Dendritic cell treated with granulocyte-macrophage colony-stimulating factor and Interleukin-4, amounts not matched to agents 40 ng/mL and 50 ng/mL, for 4 days (primary cell): ENCODE measurements at regions not wholly inside any gene's neighbourhood (a gene's known extent, or its start where the extent isn't known, plus 50 kb on each side); places are given as distances from the start of the nearest gene placed in this dataset.

Source experiments
- H3K27ac Mint-ChIP-seq: one replicate; pipeline ENCODE4 v1.8.0; 2022; ENCODE audit warnings: mild to moderate bottlenecking, mixed read lengths
- H3K27me3 Mint-ChIP-seq: one replicate; pipeline ENCODE4 v1.8.0; 2022; ENCODE audit warnings: mild to moderate bottlenecking, mixed read lengths
- H3K36me3 Mint-ChIP-seq: one replicate; pipeline ENCODE4 v1.8.0; 2022; ENCODE audit warnings: low read depth, mixed read lengths
- H3K4me1 Mint-ChIP-seq: one replicate; pipeline ENCODE4 v1.8.0; 2022; ENCODE audit warnings: low read depth, mixed read lengths
- H3K4me3 Mint-ChIP-seq: one replicate; pipeline ENCODE4 v1.8.0; 2022; ENCODE audit warnings: mild to moderate bottlenecking, moderate library complexity, mixed read lengths
- H3K9me3 Mint-ChIP-seq: one replicate; pipeline ENCODE4 v1.8.0; 2022; ENCODE audit warnings: mixed read lengths
- intact Hi-C: fragments of 100-400 bp; cut with micrococcal nuclease; formaldehyde crosslinking; loops from one replicate; pipeline ENCODE4 v1.15.0; 2022

DNA sequence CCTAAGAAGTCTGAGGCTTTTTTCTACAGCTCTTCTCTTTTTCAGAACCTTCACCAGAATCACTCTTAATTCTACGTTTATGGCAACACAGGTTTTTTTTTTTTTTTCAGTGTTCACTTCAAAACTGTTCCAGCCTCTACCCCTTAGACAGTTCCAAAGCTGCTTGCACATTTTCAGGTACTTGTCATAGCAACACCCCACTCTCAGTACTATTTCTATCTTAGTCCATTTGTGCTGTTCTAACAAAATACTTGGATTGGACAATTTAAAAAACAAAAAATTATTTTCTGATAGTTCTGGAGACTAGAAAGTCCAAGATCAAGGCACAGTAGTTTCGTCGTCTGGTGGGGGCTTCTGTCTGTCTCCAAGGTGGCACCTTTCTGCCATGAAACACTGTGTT, 340.9 kb upstream of the RPS23 start:
- Mint-ChIP-seq H3K4me3 (no peak overlapping the region), H3K4me1 (no peaks in the 10 kb centered on the region), H3K27me3 (peaks cover 2% of the 10 kb centered on the region), H3K27ac (no peak overlapping the region), H3K36me3 (no peaks in the 10 kb centered on the region), H3K9me3 (peaks cover 18% of the 10 kb centered on the region)
- intact Hi-C loops: no loop called here

DNA sequence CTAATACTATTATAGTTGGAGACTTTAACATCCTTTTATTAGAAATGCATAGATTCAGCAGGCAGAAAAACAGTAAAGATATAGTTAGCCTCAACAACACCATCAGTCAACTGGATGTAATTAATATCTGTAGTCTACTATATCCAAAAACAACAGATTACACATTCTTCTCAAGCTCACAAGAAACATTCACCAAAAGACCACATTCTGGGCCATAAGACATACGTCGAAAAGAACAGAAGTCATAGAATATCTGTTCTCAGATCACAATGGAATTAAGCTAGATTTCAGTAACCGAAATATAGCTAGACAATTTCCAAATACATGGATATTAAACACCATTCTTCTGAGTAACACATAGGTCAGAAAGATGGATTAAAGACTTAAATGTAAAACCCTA, 336.6 kb upstream of the RPS23 start:
- peaks cover 18% of the 10 kb centered on the region for H3K9me3 Mint-ChIP-seq
- no peak overlapping the region for H3K4me3 Mint-ChIP-seq
- H3K36me3 Mint-ChIP-seq: no peaks in the 10 kb centered on the region
- no peak overlapping the region for H3K27ac Mint-ChIP-seq
- peaks cover 2% of the 10 kb centered on the region for H3K27me3 Mint-ChIP-seq
- H3K4me1 Mint-ChIP-seq: no peaks in the 10 kb centered on the region
- intact Hi-C loops: no loop called here

DNA sequence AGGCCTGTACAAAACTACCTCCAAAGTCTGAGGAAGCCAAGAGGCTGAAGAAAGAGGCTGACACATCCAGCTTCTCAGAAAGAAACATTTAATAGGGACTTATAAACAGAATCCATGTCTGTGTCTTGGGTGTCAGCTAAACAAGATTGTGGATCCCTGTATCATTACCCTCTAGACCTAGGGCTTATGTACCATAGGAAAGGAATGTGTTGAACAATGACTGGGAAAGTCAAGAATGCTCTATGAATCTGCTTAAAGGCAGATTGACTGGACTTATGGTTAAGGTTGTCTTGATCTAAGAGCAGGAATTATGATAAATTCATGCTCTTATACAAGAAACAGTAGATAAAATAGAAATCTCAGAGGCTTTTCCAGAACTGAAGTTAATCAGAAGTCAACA, 335.7 kb upstream of the RPS23 start:
- no peak overlapping the region for H3K27ac Mint-ChIP-seq
- peaks cover 18% of the 10 kb centered on the region for H3K9me3 Mint-ChIP-seq
- H3K4me1 Mint-ChIP-seq: no peaks in the 10 kb centered on the region
- no peaks in the 10 kb centered on the region for H3K27me3 Mint-ChIP-seq
- intact Hi-C loops: no loop called here
- H3K36me3 Mint-ChIP-seq: no peaks in the 10 kb centered on the region
- no peak overlapping the region for H3K4me3 Mint-ChIP-seq

DNA sequence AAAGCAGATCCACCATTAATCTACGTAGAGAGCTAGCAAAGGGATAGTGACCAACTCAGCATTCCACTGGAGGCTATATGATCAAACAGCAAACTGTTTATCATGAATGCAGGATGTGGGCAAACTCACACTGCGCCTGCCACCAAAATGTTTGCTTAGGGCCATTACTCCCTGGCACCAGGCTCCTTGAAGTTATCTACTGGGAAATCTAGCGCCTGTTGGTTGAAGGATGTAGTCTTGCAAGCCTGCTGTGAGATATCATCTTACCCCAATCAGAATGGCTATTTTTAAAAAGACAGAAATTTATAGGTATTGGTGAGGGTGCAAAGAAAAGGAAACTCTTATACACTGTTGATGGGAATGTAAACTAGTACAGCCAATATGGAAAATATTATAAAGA, 332.5 kb upstream of the RPS23 start:
- intact Hi-C loops: no loop called here
- no peaks in the 10 kb centered on the region for H3K4me1 Mint-ChIP-seq
- peaks cover 19% of the 10 kb centered on the region for H3K9me3 Mint-ChIP-seq
- no peak overlapping the region for H3K27ac Mint-ChIP-seq
- H3K27me3 Mint-ChIP-seq: no peaks in the 10 kb centered on the region
- no peaks in the 10 kb centered on the region for H3K36me3 Mint-ChIP-seq
- no peak overlapping the region for H3K4me3 Mint-ChIP-seq

DNA sequence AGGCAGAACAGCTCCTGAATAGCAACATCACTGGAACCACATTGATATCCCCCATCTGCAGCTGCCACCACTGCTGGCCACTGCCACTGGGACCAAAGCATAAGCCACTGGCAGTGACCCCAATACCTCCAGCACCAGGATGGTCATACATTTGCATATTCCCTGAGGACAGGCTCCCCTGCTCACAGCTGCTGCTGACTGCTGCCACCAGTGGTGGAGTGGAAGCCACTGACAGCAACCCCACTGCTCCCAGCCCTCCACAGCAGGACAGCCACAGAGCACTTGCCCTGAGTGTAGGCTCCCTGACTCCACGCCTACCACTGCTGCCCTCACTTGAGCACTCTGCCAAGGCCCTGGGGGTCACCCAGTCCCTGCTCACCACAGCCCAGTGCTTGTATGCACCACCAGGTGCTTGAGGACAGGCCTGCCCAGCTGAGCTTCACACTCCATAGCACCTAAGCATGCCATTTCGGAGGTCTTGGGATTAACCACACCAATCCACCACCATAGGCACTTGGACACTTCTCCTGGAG, 327.4 kb upstream of the RPS23 start:
- no peak overlapping the region for H3K27ac Mint-ChIP-seq
- peaks cover 11% of the 10 kb centered on the region for H3K9me3 Mint-ChIP-seq
- peaks cover 5% of the 10 kb centered on the region for H3K4me1 Mint-ChIP-seq
- H3K4me3 Mint-ChIP-seq: no peak overlapping the region
- no peaks in the 10 kb centered on the region for H3K27me3 Mint-ChIP-seq
- intact Hi-C loops: no loop called here
- no peaks in the 10 kb centered on the region for H3K36me3 Mint-ChIP-seq

DNA sequence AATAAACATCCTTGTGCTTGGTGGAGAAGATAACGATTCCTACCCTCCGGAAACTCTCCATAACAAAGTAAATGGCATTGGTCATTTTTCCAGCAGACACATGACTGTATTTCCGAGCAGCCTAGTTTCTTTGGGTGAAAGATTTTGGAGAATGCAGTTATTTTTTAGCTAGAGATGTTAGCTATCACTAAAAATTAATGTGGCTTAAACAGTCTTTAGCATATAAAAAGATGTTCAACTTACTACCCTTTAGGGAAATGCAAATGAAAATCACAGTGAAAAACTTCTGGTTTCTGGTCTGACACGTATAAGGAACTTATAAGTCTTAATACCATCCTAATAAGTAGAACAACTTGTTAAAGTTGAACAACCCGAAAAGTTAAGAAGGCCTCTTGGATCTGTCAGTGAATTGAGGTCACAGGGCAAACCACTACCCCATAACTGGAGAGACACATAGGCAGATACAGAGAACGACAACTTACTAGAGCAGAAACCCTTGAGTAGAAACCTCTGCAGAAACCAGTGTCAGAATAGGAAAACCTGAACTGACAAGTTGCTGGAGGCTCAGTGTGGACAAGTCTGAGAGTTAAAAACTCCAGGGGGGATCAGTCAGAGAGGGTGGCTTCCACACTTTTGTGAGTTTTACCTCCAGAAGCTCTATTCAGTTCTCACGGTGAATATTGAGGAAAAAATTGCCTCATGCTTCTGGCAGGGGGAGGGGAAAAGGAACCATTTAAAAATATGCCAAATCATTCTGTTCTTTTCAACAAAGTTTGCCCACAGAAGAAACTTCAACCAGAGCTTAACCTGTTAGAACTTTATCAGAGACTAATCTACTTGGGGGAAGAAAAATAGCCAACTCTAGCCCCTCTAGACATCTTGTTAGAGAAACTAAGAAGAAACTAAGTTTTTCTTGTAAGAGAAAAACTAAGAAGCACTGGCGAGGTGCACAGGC, 325.2 kb upstream of the RPS23 start:
- no peaks in the 10 kb centered on the region for H3K9me3 Mint-ChIP-seq
- H3K27me3 Mint-ChIP-seq: no peaks in the 10 kb centered on the region
- peak overlapping the region; percentile 37 for H3K27ac Mint-ChIP-seq
- H3K36me3 Mint-ChIP-seq: no peaks in the 10 kb centered on the region
- no peak overlapping the region for H3K4me3 Mint-ChIP-seq
- H3K4me1 Mint-ChIP-seq: peaks cover 5% of the 10 kb centered on the region
- intact Hi-C loops: no loop called here

DNA sequence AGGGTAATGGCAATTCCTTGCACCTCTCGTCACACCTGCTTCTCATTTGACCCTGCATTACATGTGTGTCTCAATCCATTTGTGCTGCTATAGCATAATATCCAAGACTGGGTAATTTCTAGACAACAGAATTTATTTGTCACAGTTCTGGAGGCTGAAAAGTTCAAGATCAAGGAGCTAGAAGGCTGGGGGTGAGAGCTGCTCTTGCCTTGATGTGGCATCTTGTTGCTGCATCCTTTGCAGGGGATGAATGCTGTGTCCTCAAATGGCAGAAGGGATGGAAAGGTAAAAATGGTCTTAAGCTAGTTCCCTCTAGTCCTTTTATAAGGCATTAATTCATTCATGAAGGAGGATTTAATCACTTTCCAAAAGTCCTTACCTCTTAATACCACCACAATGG, 323.7 kb upstream of the RPS23 start:
- no peak overlapping the region for H3K27ac Mint-ChIP-seq
- intact Hi-C loops: no loop called here
- H3K27me3 Mint-ChIP-seq: no peaks in the 10 kb centered on the region

DNA sequence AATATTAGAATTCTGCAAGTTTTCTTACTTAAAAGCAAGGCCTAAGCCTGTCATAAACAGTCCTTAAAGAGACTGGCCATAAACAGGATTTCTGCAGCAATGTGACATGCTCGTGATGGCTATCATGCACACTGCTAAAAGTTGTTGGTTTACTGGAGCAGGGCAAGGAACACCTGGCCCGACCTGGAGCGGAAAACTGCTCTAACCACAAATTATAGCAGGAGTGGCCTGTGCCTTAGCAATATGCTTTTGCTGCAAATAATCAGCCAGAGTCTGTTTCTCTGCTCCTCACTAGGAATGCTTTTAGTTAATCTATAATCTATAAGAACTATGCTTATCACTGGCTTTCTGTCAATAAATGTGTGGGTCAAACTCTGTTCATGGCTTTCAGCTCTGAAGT, 322.9 kb upstream of the RPS23 start:
- Mint-ChIP-seq H3K4me3 (no peak overlapping the region), H3K9me3 (no peaks in the 10 kb centered on the region), H3K27me3 (no peaks in the 10 kb centered on the region), H3K36me3 (no peaks in the 10 kb centered on the region), H3K27ac (no peak overlapping the region), H3K4me1 (peaks cover 5% of the 10 kb centered on the region)
- intact Hi-C loops: no loop called here

More for the DNA sequence above, 323.7 kb upstream of the RPS23 start:
- Mint-ChIP-seq H3K4me3 (no peak overlapping the region), H3K36me3 (no peaks in the 10 kb centered on the region), H3K4me1 (peaks cover 5% of the 10 kb centered on the region), H3K9me3 (no peaks in the 10 kb centered on the region)

DNA sequence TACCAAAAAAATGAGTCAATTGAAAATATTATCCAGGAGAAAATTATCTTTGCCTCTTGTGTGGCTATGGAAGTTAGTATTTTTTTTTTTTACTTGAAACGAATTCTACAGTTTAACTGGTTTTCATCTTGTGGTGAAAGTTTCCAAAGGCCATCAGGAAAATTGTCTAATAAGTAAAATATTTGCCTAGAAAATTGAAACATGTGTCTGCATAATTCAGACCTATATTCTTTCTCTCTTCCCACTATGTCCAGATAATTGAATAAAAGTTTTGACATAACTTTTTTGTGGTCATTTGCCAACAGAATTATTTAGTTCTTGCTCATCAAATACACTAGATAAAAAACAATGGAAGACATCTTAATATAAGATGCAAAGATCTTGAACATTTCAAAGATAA, 321.5 kb upstream of the RPS23 start:
- H3K9me3 Mint-ChIP-seq: no peaks in the 10 kb centered on the region
- no peak overlapping the region for H3K4me3 Mint-ChIP-seq
- H3K4me1 Mint-ChIP-seq: peaks cover 5% of the 10 kb centered on the region
- H3K27me3 Mint-ChIP-seq: no peaks in the 10 kb centered on the region
- H3K36me3 Mint-ChIP-seq: no peaks in the 10 kb centered on the region
- intact Hi-C loops: no loop called here
- no peak overlapping the region for H3K27ac Mint-ChIP-seq

DNA sequence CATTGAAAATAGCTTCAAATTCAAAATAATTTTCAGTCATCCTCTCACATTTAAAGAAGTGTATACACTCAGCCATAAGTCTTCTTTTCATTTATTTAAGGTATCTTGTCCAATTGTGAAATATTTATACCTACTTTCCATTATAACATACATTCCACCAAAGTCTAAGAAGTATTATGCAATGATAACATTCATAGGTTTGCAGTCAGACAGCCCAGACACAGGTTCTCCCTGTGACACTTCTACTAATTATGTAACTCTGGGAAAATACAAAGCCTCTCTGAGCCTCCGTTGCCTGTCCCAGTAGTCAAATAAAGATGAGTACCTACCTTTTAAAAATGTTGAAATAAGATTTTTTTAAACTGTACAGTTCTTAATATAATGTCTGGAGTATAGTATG, 320.9 kb upstream of the RPS23 start:
- peaks cover 5% of the 10 kb centered on the region for H3K4me1 Mint-ChIP-seq
- intact Hi-C loops: no loop called here
- H3K27ac Mint-ChIP-seq: no peak overlapping the region
- H3K4me3 Mint-ChIP-seq: no peak overlapping the region
- no peaks in the 10 kb centered on the region for H3K27me3 Mint-ChIP-seq
- no peaks in the 10 kb centered on the region for H3K36me3 Mint-ChIP-seq
- no peaks in the 10 kb centered on the region for H3K9me3 Mint-ChIP-seq

DNA sequence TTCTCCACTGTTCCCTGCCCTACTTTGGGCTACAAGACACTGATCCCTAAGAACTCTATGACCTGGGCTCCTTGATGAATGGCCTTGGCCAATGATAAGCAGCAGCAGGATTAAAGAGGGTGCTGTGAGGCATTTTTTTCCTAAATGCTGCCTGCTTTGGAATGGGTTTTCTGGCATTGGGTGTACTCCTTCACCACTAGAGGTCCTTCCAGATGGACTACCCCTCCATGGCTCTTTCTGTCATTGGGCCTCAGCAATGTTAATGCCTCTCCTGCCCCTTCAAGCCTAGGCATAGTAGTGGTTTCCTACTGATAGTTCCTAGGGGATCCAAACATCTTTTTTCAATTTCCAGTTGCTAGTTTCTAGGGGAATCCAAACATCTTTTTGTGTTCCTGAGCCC, 319.3 kb upstream of the RPS23 start:
- no peak overlapping the region for H3K27ac Mint-ChIP-seq
- H3K4me3 Mint-ChIP-seq: no peak overlapping the region
- intact Hi-C loops: no loop called here
- H3K4me1 Mint-ChIP-seq: no peaks in the 10 kb centered on the region
- peaks cover 3% of the 10 kb centered on the region for H3K9me3 Mint-ChIP-seq
- no peaks in the 10 kb centered on the region for H3K27me3 Mint-ChIP-seq
- no peaks in the 10 kb centered on the region for H3K36me3 Mint-ChIP-seq

DNA sequence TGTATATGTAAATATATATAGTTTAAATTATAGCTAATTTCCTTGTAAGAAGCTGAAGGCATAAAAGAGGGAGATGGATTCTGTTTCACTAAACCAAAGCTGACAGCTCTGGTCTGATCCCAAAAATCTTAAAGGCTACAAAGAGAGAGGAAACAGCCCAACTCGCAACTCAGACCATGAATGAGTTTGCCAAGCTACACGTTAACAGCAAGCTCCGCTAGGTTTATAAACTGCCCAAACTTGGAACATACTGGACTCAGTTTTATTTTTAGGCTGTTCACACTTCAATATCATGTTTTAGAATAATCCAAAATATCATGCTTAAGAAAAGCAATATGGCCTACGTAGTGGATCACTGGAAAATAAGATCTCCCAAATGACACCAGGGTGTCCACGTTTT, 318.3 kb upstream of the RPS23 start:
- intact Hi-C loops: no loop called here
- Mint-ChIP-seq H3K4me1 (no peaks in the 10 kb centered on the region), H3K4me3 (no peak overlapping the region), H3K27me3 (no peaks in the 10 kb centered on the region), H3K36me3 (no peaks in the 10 kb centered on the region), H3K9me3 (peaks cover 13% of the 10 kb centered on the region), H3K27ac (no peak overlapping the region)

DNA sequence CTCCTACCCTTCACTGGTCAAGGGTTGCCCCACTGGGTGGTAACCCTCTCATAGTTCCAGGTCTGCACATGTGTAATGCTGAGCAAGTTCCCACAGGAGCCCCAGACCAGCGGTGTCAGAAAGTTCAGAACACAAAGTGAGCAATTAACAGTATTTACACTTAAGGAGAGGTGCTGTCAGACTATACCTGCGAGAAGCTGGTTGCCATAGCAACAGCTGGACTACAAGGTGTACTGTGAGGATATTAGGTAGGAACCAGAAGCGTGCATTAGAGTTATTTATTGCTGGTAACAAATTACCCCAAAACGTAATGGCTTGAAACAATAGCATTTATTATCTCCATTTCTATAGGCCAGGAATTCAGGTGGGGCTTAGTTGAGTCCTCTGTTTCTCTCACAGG, 317.0 kb upstream of the RPS23 start:
- no peaks in the 10 kb centered on the region for H3K27me3 Mint-ChIP-seq
- H3K4me1 Mint-ChIP-seq: no peaks in the 10 kb centered on the region
- H3K4me3 Mint-ChIP-seq: no peak overlapping the region
- H3K9me3 Mint-ChIP-seq: peaks cover 26% of the 10 kb centered on the region
- no peak overlapping the region for H3K27ac Mint-ChIP-seq
- intact Hi-C loops: no loop called here
- no peaks in the 10 kb centered on the region for H3K36me3 Mint-ChIP-seq

DNA sequence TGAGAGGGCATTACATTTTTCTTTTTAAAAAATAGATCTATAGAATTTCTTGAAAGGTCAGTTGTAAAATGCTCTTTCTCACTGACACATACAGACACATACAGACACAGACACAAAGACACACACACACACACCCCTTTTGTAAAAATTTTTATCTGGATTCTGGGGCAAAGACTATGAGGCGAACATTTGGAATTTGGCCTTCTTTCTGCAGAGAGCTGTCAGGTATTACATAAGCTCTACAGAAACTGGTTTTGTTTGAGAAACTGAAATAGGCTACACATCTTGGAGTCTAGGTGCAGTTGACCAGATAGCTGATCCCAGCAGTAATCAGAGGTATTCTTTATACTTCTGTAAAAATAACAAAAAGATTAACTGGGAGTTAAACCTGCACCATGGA, 315.9 kb upstream of the RPS23 start:
- peaks cover 1% of the 10 kb centered on the region for H3K27me3 Mint-ChIP-seq
- no peak overlapping the region for H3K27ac Mint-ChIP-seq
- intact Hi-C loops: no loop called here
- no peaks in the 10 kb centered on the region for H3K4me1 Mint-ChIP-seq
- H3K4me3 Mint-ChIP-seq: no peak overlapping the region
- H3K36me3 Mint-ChIP-seq: no peaks in the 10 kb centered on the region
- H3K9me3 Mint-ChIP-seq: peaks cover 35% of the 10 kb centered on the region

DNA sequence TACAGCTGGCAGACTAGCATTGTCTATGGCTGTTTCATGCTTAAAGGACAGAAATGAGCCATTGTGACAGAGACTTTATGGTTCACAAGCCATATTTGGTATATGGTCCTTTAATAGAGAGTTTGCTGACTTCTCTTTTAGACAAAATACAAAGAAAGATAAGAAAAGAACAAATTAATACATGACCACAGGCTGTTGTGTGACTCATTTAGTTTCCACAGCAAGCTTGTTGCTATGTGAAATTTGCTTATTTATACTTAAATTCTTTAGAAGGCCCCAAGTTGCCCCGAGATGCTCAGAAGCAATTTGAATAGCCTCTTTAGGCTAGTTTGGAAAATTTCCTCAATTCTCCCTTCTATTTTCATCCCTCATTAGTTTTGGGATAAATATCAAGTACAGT, 315.3 kb upstream of the RPS23 start:
- H3K27ac Mint-ChIP-seq: no peak overlapping the region
- intact Hi-C loops: no loop called here
- no peak overlapping the region for H3K4me3 Mint-ChIP-seq
- H3K27me3 Mint-ChIP-seq: peaks cover 1% of the 10 kb centered on the region
- H3K4me1 Mint-ChIP-seq: no peaks in the 10 kb centered on the region
- H3K36me3 Mint-ChIP-seq: no peaks in the 10 kb centered on the region
- peaks cover 35% of the 10 kb centered on the region for H3K9me3 Mint-ChIP-seq
